IgD-negative memory B cell (primary cell): ENCODE measurements at regions not wholly inside any gene's neighbourhood (a gene's known extent, or its start where the extent isn't known, plus 50 kb on each side); places are given as distances from the start of the nearest gene placed in this dataset.

Experiments
- H3K27ac Mint-ChIP-seq, 3 donors: one replicate each; pipeline ENCODE4 v1.8.0; 2020 to 2022; ENCODE audit warnings: mild to moderate bottlenecking in 3 of 3, mixed read lengths in 3 of 3, moderate library complexity in 1 of 3
- H3K27me3 Mint-ChIP-seq: one replicate; pipeline ENCODE4 v1.8.0; 2021; ENCODE audit warnings: mixed read lengths
- H3K36me3 Mint-ChIP-seq: one replicate; pipeline ENCODE4 v1.8.0; 2020; ENCODE audit warnings: mild to moderate bottlenecking, mixed read lengths
- H3K4me1 Mint-ChIP-seq, 3 donors: one replicate each; pipeline ENCODE4 v1.8.0; 2020 to 2022; ENCODE audit warnings: mixed read lengths in 3 of 3, mild to moderate bottlenecking in 1 of 3
- H3K4me3 Mint-ChIP-seq, 4 donors: one replicate each; pipeline ENCODE4 v1.8.0; 2020 to 2022; ENCODE audit warnings: mild to moderate bottlenecking in 4 of 4, mixed read lengths in 4 of 4, moderate library complexity in 3 of 4
- H3K9me3 Mint-ChIP-seq, 3 donors: one replicate each; pipeline ENCODE4 v1.8.0; 2020 to 2021; ENCODE audit warnings: mixed read lengths in 3 of 3, mild to moderate bottlenecking in 1 of 3

DNA sequence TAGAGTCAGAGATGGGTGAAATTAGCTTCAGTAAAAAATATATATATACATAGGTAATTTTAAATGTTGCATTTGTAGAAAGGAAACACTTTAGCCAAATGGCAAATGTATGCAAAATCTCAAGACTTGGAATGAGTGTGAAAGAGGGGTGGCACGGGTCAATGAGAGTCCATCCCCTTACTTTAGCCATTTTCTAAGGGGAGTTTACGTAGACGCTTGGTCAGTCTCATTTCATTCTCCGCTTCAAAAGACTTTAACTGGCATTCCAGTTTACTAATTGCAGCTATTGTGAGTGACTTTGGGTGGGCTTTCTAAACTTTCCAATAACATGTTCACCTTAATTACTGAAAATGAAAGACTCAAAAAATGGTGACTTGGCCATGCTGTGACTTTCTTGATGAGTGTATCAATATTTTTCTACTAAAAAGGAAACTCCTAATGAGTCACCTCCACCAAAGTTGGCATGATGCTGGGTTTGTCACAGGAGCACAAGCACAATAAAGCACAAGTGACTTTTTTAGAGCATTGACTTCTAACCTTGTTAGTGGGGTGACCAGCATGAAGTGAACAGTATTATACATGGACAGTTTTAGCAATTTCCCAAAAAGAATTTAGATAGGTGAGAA lies 356.0 kb upstream of the RASGEF1B start:
- Mint-ChIP-seq H3K4me3 (no peak overlapping the region), H3K27ac (no peak overlapping the region), H3K27me3 (peaks cover 1% of the 10 kb centered on the region), H3K4me1 (no peaks in the 10 kb centered on the region), H3K36me3 (peaks cover 1% of the 10 kb centered on the region), H3K9me3 (peaks cover 0 to 3% (median 2%) of the 10 kb centered on the region in 3 donors)

DNA sequence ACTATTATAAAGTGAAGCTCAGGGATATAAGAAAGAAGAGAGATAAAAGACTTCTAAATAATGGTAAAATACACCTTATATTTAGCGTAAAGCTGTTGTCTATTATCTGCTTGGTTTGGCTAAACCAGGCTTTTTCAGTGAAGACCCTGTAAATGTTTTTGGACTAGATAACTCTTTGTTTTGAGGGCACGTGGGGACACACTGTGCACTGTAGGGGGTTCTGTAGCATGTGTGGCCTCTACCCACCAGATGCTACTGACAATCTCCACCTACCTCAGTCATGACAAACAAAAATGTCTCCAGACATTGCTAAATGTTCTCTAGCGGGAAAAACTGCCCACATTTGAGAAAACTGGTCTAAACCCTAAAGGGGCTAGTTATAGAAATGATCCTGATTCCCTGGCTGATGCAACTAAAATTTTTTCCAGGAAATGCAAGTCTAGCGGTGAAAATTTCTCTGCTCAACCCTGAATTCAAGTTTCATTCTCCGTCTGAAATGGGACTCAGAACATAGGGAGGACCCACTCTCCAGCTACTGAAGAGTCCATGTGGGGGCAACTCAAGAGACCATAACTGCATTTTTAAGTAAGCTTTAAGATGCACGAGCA lies 355.2 kb upstream of the RASGEF1B start:
- Mint-ChIP-seq H3K27me3 (no peaks in the 10 kb centered on the region), H3K4me3 (no peak overlapping the region), H3K4me1 (no peaks in the 10 kb centered on the region), H3K9me3 (peaks cover 0 to 2% (median under 1%) of the 10 kb centered on the region in 3 donors), H3K27ac (no peak overlapping the region), H3K36me3 (peaks cover 1% of the 10 kb centered on the region)

DNA sequence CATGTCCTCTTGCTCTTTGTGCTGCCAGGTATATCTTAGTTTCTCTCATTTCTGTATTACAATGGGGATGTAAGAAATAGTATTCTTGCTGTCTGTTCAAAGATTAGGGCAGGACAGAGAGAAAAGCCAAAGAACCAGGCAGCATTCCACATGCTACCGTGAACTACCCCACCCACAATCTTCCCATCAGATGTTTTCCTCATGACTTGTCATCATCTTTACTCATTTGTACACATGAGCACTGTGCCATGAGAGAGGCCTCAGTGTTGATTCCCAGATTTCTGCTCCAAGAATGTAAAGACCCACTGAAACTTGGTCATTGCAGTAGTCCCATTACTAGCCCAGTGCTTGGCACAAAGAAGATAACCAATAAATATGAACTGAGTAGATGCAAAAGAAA lies 354.6 kb upstream of the RASGEF1B start:
- no peak overlapping the region for H3K4me3 Mint-ChIP-seq
- no peak overlapping the region for H3K27ac Mint-ChIP-seq
- H3K36me3 Mint-ChIP-seq, result peaks cover 1% of the 10 kb centered on the region
- no peaks in the 10 kb centered on the region for H3K4me1 Mint-ChIP-seq
- H3K9me3 Mint-ChIP-seq, result peaks cover 0 to 2% (median 0%) of the 10 kb centered on the region in 3 donors
- H3K27me3 Mint-ChIP-seq, result no peaks in the 10 kb centered on the region

DNA sequence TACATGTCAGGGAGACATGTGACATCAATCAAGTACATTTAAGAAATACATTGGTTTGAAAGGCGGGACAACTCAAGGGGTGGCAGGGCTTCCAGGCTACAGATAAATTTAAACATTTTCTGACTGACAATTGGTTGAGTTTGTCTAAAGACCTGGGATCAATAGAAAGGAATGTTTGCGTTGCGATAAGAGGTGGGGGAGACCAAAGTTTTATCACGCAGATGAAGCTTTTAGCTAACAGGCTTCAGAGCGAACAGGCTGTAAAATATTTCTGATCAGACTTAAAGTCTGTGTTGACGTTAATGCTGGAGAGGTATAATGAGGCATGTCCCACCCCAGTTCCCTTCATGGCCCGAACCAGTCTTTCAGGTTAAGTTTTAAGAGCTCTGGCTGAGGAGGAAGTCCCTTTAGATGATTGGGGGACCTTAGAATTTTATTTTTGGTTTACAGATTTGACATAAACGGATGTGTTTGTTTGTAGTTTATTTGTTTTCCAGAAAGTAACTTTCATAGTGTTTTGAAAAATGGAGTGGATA lies 346.7 kb upstream of the RASGEF1B start:
- Mint-ChIP-seq H3K27ac (no peak overlapping the region), H3K4me1 (no peaks in the 10 kb centered on the region), H3K36me3 (no peaks in the 10 kb centered on the region), H3K27me3 (peaks cover 11% of the 10 kb centered on the region), H3K4me3 (peak overlapping the region in 1 of 4 donors; percentile 18), H3K9me3 (peaks cover 0 to 6% (median 3%) of the 10 kb centered on the region in 3 donors)

DNA sequence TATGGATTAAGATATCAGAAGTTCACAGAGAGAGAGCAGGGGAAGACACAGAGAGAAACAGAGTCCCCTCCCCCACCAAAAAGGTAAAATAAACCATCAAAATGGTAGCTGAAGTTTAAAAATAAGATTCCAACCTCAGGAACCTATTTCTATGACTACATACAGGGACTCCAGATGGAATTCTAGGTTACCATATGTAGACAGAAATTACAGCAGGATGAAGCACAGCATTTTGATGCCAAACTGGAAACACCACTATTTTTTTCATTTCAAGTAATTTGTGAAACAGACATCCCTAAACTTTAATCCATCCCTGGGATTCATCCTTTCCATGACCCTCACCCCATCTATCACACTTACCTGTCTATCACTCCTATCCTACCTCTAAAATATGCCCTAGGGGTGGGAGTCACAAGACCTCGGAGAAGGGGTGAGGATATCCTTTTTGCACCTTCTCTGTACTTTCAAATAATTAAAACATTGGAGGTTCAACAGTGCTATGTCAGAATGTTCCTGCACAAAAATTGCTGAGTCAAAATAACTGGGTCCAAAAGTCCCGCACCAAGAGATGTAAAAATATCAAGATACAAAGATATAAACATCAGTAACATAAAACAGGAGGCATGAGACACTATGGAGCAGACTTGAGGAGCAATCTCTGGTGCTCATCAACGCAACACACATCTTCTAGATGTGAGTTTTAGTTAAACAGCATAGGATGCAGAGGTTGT lies 344.5 kb upstream of the RASGEF1B start:
- no peak overlapping the region for H3K4me3 Mint-ChIP-seq
- H3K27me3 Mint-ChIP-seq, result peaks cover 14% of the 10 kb centered on the region
- no peak overlapping the region for H3K27ac Mint-ChIP-seq
- H3K36me3 Mint-ChIP-seq, result no peaks in the 10 kb centered on the region
- H3K9me3 Mint-ChIP-seq, result peaks cover 0 to 6% (median 3%) of the 10 kb centered on the region in 3 donors
- no peaks in the 10 kb centered on the region for H3K4me1 Mint-ChIP-seq

DNA sequence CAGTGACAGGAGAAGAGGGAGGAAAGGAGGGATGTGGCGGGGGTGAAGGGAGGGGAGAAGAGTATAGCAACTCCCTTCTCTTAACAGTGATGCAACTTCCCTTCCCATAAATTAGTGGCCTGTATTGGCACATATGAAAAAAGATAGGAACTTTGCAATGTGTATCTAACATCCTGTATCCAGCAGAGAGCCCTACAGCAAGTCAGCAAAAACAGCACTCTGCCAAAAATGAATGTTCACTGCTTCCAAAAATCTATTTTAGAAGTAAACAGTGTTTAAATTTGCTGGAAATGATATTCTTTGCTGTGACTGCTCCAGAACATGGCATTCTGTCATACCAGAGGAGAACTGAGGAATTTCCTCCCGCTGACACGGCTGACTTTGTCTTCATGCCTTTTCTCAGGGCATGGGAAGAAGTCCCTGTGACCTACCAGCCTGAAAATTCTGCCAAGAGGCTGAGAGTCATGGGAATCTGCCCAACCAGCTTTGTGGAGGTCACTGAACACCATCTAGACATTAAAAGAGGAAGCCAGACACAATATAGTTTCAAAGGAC lies 343.4 kb upstream of the RASGEF1B start:
- peaks cover 0 to 4% (median 3%) of the 10 kb centered on the region in 3 donors for H3K9me3 Mint-ChIP-seq
- H3K36me3 Mint-ChIP-seq, result no peaks in the 10 kb centered on the region
- peaks cover 10% of the 10 kb centered on the region for H3K27me3 Mint-ChIP-seq
- no peak overlapping the region for H3K27ac Mint-ChIP-seq
- peak overlapping the region in 1 of 4 donors; percentile 20 for H3K4me3 Mint-ChIP-seq
- no peaks in the 10 kb centered on the region for H3K4me1 Mint-ChIP-seq

DNA sequence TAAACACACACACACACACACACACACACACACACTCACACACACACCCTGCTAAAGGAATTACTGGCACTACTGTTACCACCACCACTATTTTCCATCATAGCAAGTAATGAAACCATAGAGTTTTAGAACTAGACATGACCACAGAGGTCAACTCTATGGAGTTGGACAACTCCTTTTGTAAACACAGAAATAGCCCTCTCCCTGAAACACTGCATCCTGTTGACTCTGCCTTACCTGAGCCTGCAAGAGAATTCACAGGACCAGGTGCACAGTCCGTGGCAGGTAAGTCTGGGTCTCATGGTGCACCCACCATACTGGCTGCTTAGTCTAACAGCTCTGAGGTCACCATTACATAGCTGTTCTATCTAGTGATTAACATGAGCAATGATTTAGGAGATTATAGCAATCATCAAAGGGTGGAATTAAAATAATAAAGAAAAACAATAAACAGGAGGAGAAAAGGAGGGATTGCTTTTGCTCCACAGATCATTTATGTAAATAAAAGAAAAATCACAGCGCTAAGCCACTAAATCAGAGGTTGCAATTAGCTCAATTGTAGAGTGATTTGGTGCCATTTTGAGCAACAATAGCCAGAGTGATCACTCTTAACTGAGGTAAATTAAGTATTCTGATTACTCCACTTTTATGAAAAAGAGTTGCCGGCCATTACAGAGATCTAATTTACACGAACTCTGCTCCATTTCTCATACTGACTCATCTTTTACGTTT lies 340.0 kb upstream of the RASGEF1B start:
- Mint-ChIP-seq H3K27ac (no peak overlapping the region), H3K9me3 (peaks cover 0 to 3% (median 2%) of the 10 kb centered on the region in 3 donors), H3K4me1 (peaks cover 0 to 5% (median 0%) of the 10 kb centered on the region in 3 donors), H3K4me3 (peak overlapping the region in 1 of 4 donors; percentile 6), H3K36me3 (no peaks in the 10 kb centered on the region), H3K27me3 (peaks cover 2% of the 10 kb centered on the region)

DNA sequence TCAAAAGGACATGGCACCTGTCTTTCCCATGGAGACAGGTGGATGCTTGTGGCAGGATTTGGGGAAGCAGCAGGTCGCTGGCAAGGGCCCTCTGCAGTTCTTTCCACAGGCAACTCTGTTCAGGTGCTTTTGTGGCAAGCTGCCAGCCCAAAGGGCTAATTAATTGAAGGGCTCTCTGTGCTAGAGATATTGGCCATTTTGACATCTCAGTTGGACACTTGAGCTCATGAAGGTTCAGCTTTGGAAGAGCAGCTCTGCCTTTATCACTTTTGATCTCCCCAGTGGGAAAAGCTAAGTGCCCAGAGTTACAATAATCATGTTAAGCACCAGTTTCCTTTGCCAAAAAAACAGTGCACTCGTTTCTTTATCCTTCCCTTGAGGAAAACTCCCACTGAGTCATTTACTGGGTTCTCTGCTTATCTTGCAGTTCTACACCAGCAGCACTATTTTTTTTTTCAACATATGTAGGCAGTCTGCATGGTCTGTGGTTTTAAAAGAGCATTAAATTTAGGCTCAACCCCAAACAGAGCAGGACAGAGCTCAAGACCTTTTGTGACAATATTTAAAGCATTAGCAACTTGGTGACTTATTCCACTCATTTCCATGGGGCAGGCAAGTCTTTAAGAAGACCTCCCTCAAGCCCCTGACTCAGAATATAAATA lies 336.4 kb upstream of the RASGEF1B start:
- peaks cover 7% of the 10 kb centered on the region for H3K27me3 Mint-ChIP-seq
- no peak overlapping the region for H3K4me3 Mint-ChIP-seq
- no peaks in the 10 kb centered on the region for H3K36me3 Mint-ChIP-seq
- no peaks in the 10 kb centered on the region for H3K9me3 Mint-ChIP-seq
- H3K4me1 Mint-ChIP-seq, result peaks cover 0 to 5% (median 0%) of the 10 kb centered on the region in 3 donors
- no peak overlapping the region for H3K27ac Mint-ChIP-seq

DNA sequence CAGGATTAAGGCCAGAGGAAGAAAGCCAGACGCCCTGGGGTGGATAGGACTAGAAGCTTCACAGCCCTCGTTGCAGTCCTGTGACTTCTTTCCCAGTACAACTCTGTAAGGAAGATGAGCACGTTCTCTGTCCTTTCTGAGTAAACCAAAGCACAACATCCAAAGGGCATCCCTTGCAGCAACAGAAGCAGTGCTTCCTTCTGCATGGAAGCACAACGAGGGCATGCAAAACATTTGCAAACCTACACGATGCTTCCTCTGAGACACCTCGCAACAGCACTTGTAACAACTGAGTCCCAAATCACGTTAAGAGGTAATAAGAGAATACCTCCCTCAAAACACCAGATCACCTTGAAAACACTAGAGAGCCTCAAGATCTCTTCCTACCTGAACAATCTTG lies 335.7 kb upstream of the RASGEF1B start:
- no peak overlapping the region for H3K4me3 Mint-ChIP-seq

DNA sequence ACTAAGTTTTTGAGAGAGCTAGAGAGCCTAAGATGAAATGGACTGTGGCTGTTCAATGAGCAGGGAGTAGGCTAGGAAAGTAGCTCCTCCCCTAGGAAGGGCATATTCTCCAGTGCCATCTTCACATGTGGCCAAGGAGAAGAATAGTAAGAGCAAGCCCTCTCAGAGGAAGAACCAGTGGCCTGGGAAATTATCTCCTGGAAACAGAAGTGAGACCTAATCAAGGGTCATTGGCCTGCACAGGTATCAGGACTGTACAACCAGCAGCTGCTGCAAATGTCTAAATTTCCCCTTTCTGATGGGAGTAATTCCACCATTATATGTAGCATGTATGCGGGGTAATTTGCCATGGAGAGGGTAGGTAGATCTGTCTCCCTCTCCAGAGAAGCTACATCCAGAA lies 334.8 kb upstream of the RASGEF1B start:
- Mint-ChIP-seq H3K4me1 (peaks cover 0 to 5% (median 0%) of the 10 kb centered on the region in 3 donors), H3K36me3 (no peaks in the 10 kb centered on the region)

More for the DNA sequence above, 335.7 kb upstream of the RASGEF1B start:
- peaks cover 0 to 5% (median 0%) of the 10 kb centered on the region in 3 donors for H3K4me1 Mint-ChIP-seq
- H3K27me3 Mint-ChIP-seq, result peaks cover 7% of the 10 kb centered on the region
- no peaks in the 10 kb centered on the region for H3K9me3 Mint-ChIP-seq
- no peaks in the 10 kb centered on the region for H3K36me3 Mint-ChIP-seq
- H3K27ac Mint-ChIP-seq, result no peak overlapping the region

DNA sequence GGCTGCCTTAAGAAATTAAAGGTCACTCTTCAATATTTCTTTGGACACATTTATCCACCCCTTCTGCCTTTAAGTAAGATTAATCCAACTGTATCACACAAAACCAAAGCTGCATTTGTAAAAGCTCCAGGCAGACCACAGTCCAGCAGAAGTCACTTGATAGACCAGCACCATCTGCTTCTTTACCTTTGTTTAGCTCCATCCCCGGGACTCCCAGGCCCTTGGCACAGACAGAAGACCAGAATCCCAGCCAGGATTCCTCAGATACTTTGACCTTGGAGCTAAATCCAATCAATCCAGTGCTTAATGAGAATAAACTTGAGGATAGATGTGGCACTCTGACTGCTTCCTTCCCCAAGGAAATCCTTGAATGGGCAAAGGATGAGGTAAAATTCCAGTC lies 333.1 kb upstream of the RASGEF1B start:
- H3K4me1 Mint-ChIP-seq, result peaks cover 0 to 5% (median 0%) of the 10 kb centered on the region in 3 donors

More for the DNA sequence above, 334.8 kb upstream of the RASGEF1B start:
- Mint-ChIP-seq H3K27me3 (peaks cover 5% of the 10 kb centered on the region), H3K27ac (no peak overlapping the region), H3K9me3 (no peaks in the 10 kb centered on the region), H3K4me3 (no peak overlapping the region)

DNA sequence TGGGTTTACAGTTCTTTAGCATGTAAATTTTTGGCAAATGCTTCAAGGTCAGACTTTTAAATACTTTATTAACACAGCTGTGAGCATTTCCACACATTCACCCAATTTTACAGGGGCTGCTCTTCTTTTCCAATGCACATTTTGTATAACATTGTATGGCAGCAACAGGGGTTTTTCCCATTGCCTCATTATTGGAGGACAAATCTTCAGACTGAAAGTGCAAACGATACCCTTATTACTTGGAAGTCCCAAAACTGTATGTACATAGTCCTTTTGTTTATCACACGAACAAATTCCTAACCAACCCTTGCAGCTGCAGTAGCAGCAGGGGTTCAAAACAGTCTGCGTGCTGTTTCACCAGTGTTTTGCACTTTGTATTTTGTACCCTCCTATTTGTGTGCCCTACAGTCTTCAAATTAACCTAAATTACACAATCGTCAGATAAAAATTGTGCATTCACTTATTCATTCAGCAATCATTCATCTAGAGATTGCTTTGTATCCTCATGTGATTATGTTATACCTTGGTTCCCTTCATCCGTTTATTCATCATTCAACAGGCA lies 330.7 kb upstream of the RASGEF1B start:
- H3K27me3 Mint-ChIP-seq, result peaks cover 5% of the 10 kb centered on the region
- H3K4me1 Mint-ChIP-seq, result peaks cover 0 to 2% (median 0%) of the 10 kb centered on the region in 3 donors
- no peaks in the 10 kb centered on the region for H3K36me3 Mint-ChIP-seq
- no peak overlapping the region for H3K4me3 Mint-ChIP-seq
- H3K27ac Mint-ChIP-seq, result no peak overlapping the region
- peaks cover 3 to 4% (median 3%) of the 10 kb centered on the region in 3 donors for H3K9me3 Mint-ChIP-seq

More for the DNA sequence above, 333.1 kb upstream of the RASGEF1B start:
- Mint-ChIP-seq H3K27me3 (peaks cover 5% of the 10 kb centered on the region), H3K36me3 (no peaks in the 10 kb centered on the region), H3K27ac (no peak overlapping the region), H3K4me3 (no peak overlapping the region), H3K9me3 (no peaks in the 10 kb centered on the region)

DNA sequence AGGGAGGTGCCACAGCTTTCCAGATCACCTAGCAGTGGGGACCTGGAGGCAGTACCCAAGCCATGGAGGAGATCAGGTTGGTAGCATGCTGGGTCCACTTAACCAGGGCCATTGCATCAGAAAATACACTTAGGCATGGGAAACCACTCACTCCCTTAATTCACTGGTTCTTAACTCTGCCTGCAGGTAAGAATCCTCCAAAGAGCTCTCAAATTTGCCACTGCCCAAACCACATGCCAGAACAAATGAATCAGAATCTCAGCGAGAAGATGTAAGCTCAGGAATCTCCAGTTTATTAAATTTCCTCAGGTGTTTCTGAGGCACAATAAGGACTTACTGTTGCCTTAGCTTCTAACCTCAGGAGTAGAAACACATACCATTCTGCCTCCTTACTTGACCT lies 327.7 kb upstream of the RASGEF1B start:
- no peaks in the 10 kb centered on the region for H3K27me3 Mint-ChIP-seq
- peaks cover 3 to 4% (median 3%) of the 10 kb centered on the region in 3 donors for H3K9me3 Mint-ChIP-seq
- no peak overlapping the region for H3K27ac Mint-ChIP-seq
- H3K4me1 Mint-ChIP-seq, result peaks cover 0 to 6% (median 4%) of the 10 kb centered on the region in 3 donors
- H3K4me3 Mint-ChIP-seq, result no peak overlapping the region
- no peaks in the 10 kb centered on the region for H3K36me3 Mint-ChIP-seq
